NCI-H1417 (cell line): ENCODE measurements at regions not wholly inside any gene's neighbourhood (a gene's known extent, or its start where the extent isn't known, plus 50 kb on each side); places are given as distances from the start of the nearest gene placed in this dataset.
"Not testable (repeated sequence)": the region's sequence is repeated elsewhere in the genome, so short reads cannot be mapped to it uniquely, and the experiment has no call there.

Source experiments
- DNase-seq, 3 experiments: peaks; one replicate each; lab custom pipeline; 2025; lab: John Stamatoyannopoulos, UW

DNA sequence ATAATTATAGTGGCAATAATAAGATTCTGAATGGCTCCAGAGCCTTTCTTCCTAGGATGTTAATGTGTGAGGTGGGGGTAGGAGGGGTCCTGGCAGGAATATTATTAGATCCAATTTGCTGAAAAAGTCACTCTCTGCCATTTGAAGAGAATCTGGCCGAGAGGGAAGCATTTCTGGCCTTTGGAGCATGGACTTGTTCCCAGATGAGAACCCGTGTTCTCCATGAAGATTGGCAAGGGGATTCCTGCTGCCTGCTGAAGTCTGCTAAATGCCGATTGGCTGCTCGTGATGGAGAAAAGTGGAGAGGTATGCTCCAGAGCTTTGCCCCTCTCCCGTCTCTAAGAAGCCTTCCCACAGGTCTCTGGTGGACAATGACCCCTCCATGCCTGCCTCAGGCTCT, 135.6 kb downstream of the TRIM43 start:
- DNase-seq = not testable (repeated sequence)

- DNase-seq = peak; percentile 72 to 95 (median 81)
Measured at GRCh38 chr2:95728878-95729596, 137.2 kb downstream of the TRIM43 start.

DNA sequence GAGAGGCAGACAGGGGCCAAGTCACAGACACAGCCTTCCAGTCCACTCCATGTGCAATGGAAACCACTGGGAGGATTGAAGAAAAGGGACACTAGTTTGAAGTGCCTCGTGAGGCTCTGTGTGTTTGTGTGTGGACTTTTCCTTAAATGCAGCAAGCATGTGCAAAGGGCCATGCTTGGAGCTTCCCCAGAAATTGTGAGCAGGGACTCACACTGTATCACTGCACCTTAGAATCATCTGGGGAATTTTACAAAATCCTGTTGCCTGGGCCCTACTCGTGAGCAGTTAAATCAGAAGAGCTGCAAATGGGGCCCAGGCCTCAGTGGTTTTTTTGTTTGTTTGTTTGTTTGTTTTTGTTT, 137.8 kb downstream of the TRIM43 start:
- no peak for DNase-seq

- DNase-seq = no peak
Measured at GRCh38 chr2:95730813-95731212, 139.0 kb downstream of the TRIM43 start.

- DNase-seq = no peak
Measured at GRCh38 chr2:95734976-95735890, 143.4 kb downstream of the TRIM43 start.

- DNase-seq = no peak
Measured at GRCh38 chr2:95738301-95738700, 146.5 kb downstream of the TRIM43 start.

DNA sequence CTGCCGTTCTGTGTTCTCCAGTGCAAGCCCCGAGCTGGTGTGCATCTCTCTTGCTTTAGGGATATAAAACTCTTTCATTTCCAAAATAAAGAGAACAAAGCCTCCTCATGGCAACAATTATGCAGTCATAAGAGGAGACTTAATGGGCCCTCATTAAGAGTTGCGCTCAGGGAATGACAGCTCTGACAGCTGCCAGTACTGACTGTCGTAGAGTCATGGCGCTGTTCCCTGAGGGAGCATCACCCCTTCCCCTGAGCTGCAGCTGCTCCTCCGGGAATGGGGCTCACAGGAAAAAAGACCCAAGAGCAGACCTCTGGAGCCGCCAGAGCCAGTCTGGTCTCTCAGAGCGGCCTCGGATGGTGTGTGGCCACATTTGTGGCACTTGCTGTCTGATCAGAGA, 160.3 kb downstream of the TRIM43 start:
- DNase-seq = peak in 2 of 3 experiments; percentile 28 to 71

- DNase-seq = not testable (repeated sequence)
Measured at GRCh38 chr2:95753812-95754211, 162.0 kb downstream of the TRIM43 start.

DNA sequence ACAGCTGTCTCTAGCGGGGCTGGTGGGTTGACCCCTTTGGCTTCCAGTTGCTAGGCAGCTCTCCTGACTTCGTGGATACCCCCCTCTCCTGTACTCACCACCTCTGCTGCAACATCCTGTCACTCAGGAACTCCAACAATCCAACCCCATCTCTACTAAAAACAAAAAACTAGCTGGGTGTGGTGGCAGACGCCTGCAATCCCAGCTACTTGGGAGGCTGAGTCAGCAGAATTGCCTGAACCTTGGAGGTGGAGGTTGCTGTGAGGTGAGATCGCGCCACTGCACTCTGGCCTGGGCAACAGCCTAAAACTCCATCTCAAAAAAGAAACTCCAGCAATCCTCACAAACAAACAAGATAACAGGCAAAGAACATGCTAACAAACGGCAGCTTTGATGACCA, 162.4 kb downstream of the TRIM43 start:
- DNase-seq = peak in 1 of 3 experiments; percentile 23

DNA sequence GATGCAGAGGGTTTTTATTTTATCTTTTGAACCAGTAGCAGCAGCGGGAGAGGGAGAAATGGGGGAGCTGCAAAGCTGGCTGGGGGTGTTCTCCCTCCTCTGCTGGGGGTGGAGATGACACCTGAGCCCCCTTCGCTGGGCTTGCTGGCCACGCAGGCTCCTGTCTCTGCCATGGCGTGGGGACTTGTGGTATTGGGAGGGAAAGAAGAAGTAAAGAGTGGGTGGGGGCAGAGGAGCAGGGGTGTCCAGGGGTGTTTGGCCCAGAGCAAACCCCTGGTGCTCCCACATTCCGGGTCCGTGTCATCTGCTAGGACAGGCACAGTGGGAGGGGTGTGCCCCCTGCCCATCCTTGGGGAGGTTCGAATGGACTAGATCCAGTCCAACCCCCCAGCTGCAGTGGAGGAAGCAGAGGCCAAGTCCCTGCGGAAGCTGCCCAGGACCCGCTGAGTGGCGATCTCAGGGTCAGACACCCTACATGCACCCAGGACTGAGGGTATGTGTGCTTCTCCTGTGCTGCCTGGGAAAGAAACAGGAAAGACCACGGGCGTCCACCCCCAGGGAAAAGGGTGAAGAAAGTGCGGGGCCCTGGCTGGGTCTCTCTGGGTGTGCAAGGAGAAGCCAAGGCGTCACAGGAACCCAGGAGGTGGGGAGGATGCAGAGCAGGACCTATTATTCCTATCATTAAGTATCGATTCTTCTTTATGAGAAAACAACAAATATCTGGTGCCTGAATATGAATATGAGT, 163.2 kb downstream of the TRIM43 start:
- DNase-seq = not testable (repeated sequence)

DNA sequence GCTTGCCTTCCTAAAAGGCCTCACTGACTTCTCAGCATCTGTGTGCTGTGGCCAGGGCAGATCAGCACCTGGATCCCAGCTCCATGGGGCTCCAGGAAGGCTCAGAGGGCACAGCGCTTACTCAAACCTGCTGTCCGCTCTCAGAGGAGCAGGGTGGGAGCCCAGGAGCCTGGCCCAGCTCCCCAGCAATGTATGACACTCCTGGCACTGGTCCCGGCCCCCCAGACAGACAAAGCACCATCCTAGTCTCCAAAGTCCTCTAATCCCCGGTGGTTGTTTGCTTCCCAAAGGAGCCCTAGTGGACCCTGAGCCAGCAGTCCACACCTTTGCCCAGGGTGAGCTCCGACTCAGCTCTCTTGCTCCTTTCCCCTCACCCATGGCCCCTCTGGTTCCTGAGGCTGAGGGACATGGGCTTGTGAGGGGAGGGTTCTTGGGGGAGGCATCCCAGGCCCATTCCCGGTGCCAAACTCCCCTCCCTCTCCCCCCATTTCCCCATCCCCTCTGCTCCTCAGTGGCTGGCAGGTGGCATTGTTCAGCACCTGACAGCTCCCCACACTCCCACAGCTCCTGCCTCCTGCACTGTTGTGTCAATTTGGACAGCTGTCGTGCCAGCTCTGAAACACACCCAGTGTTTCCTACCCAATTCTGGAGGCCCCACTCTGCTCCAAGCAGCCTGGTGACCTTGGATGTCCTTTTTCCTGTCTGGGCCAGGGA, 164.3 kb downstream of the TRIM43 start:
- DNase-seq = peak in 2 of 3 experiments; percentile 16 to 47

GRCh38 chr2:95757988-95758387, 166.2 kb downstream of the TRIM43 start:
- no peak for DNase-seq

DNA sequence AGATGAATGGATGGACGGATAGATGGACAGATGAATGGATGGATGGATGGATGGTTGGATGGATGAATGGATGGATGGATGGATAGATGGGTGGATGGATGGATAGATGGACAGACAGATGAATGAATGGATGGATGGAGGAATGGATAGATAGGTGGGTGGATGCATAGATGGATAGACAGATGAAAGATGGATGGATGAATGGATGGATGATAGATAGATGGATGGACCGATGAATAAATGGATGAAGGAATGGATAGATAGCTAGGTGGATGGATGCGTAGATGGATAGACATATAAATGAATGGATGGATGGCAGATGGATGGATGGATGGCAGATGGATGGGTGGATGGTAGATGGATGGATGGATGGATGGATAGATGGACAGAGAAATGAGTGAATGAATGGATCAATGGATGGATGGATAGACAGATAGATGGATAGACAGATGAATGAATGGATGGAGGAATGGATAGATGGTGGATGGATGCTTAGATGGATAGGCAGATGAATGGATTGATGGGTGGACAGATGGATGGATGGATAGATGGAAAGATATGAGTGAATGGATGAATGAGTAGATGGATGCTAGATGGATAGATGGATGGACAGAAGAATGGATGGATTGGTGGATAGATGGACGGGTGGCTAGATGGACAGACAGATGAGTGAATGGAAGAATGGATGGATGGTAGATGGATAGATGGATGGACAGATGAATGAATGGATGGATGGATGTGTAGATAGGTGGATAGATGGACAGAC, 167.9 kb downstream of the TRIM43 start:
- no peak for DNase-seq

- no peak for DNase-seq
Measured at GRCh38 chr2:95760806-95761525, 169.2 kb downstream of the TRIM43 start.

GRCh38 chr2:95761556-95761955, 169.8 kb downstream of the TRIM43 start:
- no peak for DNase-seq

GRCh38 chr2:95762023-95763021, 170.5 kb downstream of the TRIM43 start:
- peak in 1 of 3 experiments; percentile 42 for DNase-seq

DNA sequence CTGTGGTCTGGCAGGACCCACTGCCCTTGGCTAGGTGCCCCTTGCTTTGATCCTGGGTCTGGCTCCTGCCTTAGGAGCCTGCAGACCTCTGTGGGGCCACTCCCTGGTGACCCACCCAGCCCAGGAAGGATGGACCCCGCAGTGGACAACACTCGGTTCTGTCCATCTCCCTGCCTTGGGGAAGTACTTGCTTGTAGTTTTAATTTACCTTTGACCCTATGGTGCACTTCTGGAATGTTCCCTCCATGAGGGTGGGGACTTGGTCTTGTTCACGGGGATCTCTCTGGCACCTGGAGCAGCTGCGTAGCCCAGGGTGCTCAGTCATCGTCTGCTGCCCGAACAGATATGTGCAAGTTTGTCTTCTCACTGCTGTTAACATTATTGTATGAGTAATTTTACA, 171.3 kb downstream of the TRIM43 start:
- DNase-seq = not testable (repeated sequence)

DNA sequence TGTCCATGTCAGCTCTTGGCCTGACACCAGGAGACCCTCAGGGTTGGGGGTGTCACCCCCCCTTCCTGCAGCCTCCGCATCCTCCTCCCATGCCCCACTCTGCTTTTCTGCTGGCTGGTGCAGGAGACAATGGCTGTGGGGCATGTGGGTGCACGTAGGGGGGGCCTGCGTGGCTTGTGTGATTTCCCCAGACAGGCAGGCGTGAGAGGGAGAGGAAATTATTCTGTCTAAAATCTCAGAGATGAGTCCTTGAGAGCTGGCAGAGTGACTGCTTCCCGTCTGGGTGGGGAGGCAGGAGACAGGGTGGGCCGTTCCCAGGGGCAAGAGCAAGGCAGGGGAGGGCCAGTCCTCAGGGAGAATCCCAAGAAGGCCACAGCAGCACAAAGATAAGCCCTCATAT, 173.2 kb downstream of the TRIM43 start:
- DNase-seq = not testable (repeated sequence)
